ENCODE measurements at regions not wholly inside any gene's neighbourhood (a gene's known extent, or its start where the extent isn't known, plus 50 kb on each side); places are given as distances from the start of the nearest gene placed in this dataset.

GRCh38 chrX:152024710-152025109 is 50.2 kb upstream of the GABRE start:
- TF ChIP-seq CTCF (IDR thresholded peaks at IDR 0.05 in 2 of 3, conservative IDR thresholded peaks at IDR 0.05 in 1 of 3; ENCODE audit: borderline replicate concordance in 1 of 3, insufficient read depth in 1 of 3, low read depth in 2 of 3, low read length in 2 of 3) (no peak), REST (IDR thresholded peaks at IDR 0.05; ENCODE audit: low read depth) (no peak), POLR2A (IDR thresholded peaks at IDR 0.05; ENCODE audit: borderline replicate concordance, extremely low read depth, insufficient read depth, insufficient read length) (no peak), EZH2phosphoT487 (IDR thresholded peaks at IDR 0.05; ENCODE audit: borderline replicate concordance) (no peak)
